HepG2 (cell line): ENCODE measurements at regions not wholly inside any gene's neighbourhood (a gene's known extent, or its start where the extent isn't known, plus 50 kb on each side); places are given as distances from the start of the nearest gene placed in this dataset.

Experiments used
- ATAC-seq: fragments of 200-7000 bp; cut with Tn5 transposase; 3 replicates; pipeline ENCODE4 v1.9.1; 2020; ENCODE audit warnings: mild to moderate bottlenecking, moderate library complexity
- BruUV-seq: library from RNA; stranded (reverse); fragments of 400-500 nt; replicated peaks from 2 replicates; lab custom pipeline; 2021; lab: Mats Ljungman, UMichigan
- CTCF ChIA-PET: fragments of 300-600 bp; formaldehyde crosslinking; extraction: SDS; loops from one replicate; lab custom pipeline; 2021; ENCODE audit warnings: low total read pairs, inconsistent platforms, low intra/inter-chr PET ratio; lab: Yijun Ruan, JAX
- POLR2A ChIA-PET: fragments of 350-600 bp; sonication (Branson Sonifier 250); formaldehyde crosslinking; loops from one replicate; lab custom pipeline; 2020; ENCODE audit warnings: antibody characterized with exemption, inconsistent platforms; lab: Yijun Ruan, JAX
- DNase-seq: peaks from one replicate; pipeline ENCODE4 v3.0.0-alpha.2; 2015; ENCODE audit warnings: low spot score
- FAIRE-seq: peaks from 3 replicates; lab custom pipeline; 2011; peaks lifted over from hg19 to GRCh38; lab: Jason Lieb, UNC
- H2AFZ ChIP-seq: one replicate; pipeline ENCODE4 v1.6.1; 2011; ENCODE audit warnings: low read length, inconsistent platforms
- H3K27ac ChIP-seq: fragments of 300-600 bp; 3 replicates; pipeline ENCODE4 v1.8.0; 2011; ENCODE audit warnings: mixed run types, mild to moderate bottlenecking, mixed read lengths, low read length, inconsistent platforms; ENCODE audit not compliant: insufficient read depth; ENCODE audit errors: extremely low read length
- H3K27me3 ChIP-seq, 2 experiments: fragments of 200-600 bp in 1 of 2; 2 replicates in 1 of 2; 3 replicates in 1 of 2; pipeline versions ENCODE4 v1.6.0 to v1.8.0; 2011; ENCODE audit warnings: low read length in 2 of 2, mild to moderate bottlenecking in 2 of 2, moderate library complexity in 2 of 2, inconsistent platforms in 1 of 2; ENCODE audit not compliant: insufficient read depth in 2 of 2, control insufficient read depth in 1 of 2
- H3K36me3 ChIP-seq, 2 experiments: fragments of 200-600 bp in 1 of 2; replicated peaks in 1 of 2; 2 replicates in 1 of 2; 3 replicates in 1 of 2; pipeline versions ENCODE4 v1.5.1 to v1.8.0; 2011; ENCODE audit warnings: low read length in 2 of 2, inconsistent platforms in 1 of 2; ENCODE audit not compliant: insufficient read depth in 2 of 2, control insufficient read depth in 1 of 2
- H3K4me1 ChIP-seq: 2 replicates; pipeline ENCODE4 v1.5.1; 2012; ENCODE audit warnings: low read length, inconsistent platforms; ENCODE audit not compliant: insufficient read depth
- H3K4me2 ChIP-seq: 2 replicates; pipeline ENCODE4 v1.6.0; 2011; ENCODE audit warnings: low read depth, low read length, inconsistent platforms
- H3K4me3 ChIP-seq, 3 experiments: fragments of 200-600 bp in 1 of 3; sonication (generic), shearing (Covaris generic) in 1 of 3; replicated peaks in 1 of 3; 2 replicates each; pipeline ENCODE4 v1.5.1; 2011 to 2016; ENCODE audit warnings: low read length in 3 of 3, inconsistent platforms in 2 of 3, low read depth in 2 of 3, mild to moderate bottlenecking in 2 of 3, control low read depth in 1 of 3, mixed read lengths in 1 of 3; ENCODE audit not compliant: insufficient read depth in 1 of 3
- H3K79me2 ChIP-seq: one replicate; pipeline ENCODE4 v1.6.1; 2011; ENCODE audit warnings: low read length, inconsistent platforms; ENCODE audit not compliant: insufficient read depth
- H3K9ac ChIP-seq: 2 replicates; pipeline ENCODE4 v1.6.0; 2011; ENCODE audit warnings: mild to moderate bottlenecking, low read depth, low read length, inconsistent platforms; ENCODE audit not compliant: insufficient read depth
- H3K9me3 ChIP-seq: 2 replicates; pipeline ENCODE4 v1.5.1; 2012; ENCODE audit warnings: mild to moderate bottlenecking, low read length
- H4K20me1 ChIP-seq: 2 replicates; pipeline ENCODE4 v1.6.0; 2011; ENCODE audit warnings: inconsistent platforms, mild to moderate bottlenecking, low read length, moderate library complexity; ENCODE audit not compliant: insufficient read depth
- KIAA2018 ChIP-seq: sonication (generic); formaldehyde crosslinking; IDR thresholded peaks from 2 replicates; pipeline ENCODE4 v1.5.0; 2020; ENCODE audit warnings: mild to moderate bottlenecking, missing genetic modification reagents, borderline replicate concordance
- MEIS1 ChIP-seq: sonication (generic); formaldehyde crosslinking; IDR thresholded peaks from 2 replicates; pipeline ENCODE4 v1.9.0; 2021; ENCODE audit warnings: mild to moderate bottlenecking, missing genetic modification reagents, moderate library complexity, borderline replicate concordance
- MXI1 ChIP-seq: IDR thresholded peaks from 3 replicates; pipeline ENCODE4 v1.6.1; 2012; ENCODE audit warnings: low read depth, low read length, inconsistent platforms, borderline replicate concordance
- NAIF1 ChIP-seq: sonication (generic); formaldehyde crosslinking; IDR thresholded peaks from 2 replicates; pipeline ENCODE4 v1.5.0; 2020; ENCODE audit warnings: mild to moderate bottlenecking, missing genetic modification reagents, borderline replicate concordance
- NCOA1 ChIP-seq: sonication (generic); formaldehyde crosslinking; IDR thresholded peaks from 2 replicates; pipeline ENCODE4 v1.9.0; 2021; ENCODE audit warnings: missing genetic modification reagents
- NCOA5 ChIP-seq: sonication (generic); formaldehyde crosslinking; IDR thresholded peaks from 2 replicates; pipeline ENCODE4 v1.4.0; 2020; ENCODE audit warnings: missing genetic modification reagents
- PHF21A ChIP-seq: sonication (generic); formaldehyde crosslinking; IDR thresholded peaks from 2 replicates; pipeline ENCODE4 v1.5.0; 2020; ENCODE audit warnings: mild to moderate bottlenecking, missing genetic modification reagents
- SP140L ChIP-seq: sonication (generic); formaldehyde crosslinking; IDR thresholded peaks from 2 replicates; pipeline ENCODE4 v1.4.0; 2020; ENCODE audit warnings: missing genetic modification reagents, borderline replicate concordance
- ZFP36L1 ChIP-seq: sonication (generic); formaldehyde crosslinking; IDR thresholded peaks from 2 replicates; pipeline ENCODE4 v1.8.0; 2022; ENCODE audit warnings: mild to moderate bottlenecking, missing genetic modification reagents, moderate library complexity
- WGBS: methylation state at CpG from one replicate; pipeline ENCODE4 v1.1.6; 2017; ENCODE audit warnings: low lambda C conversion rate; 5-methylcytosine and 5-hydroxymethylcytosine counted together
- in situ Hi-C: cut with HindIII; loops from 2 replicates; pipeline ENCODE4 v1.10.0; 2017; ENCODE audit warnings: low pct_unique_long_range_greater_than_20kb; ENCODE audit not compliant: extremely low pct_ligation_motif_present
- intact Hi-C: fragments of 100-400 bp; cut with micrococcal nuclease; formaldehyde crosslinking; loops from one replicate; pipeline ENCODE4 v1.10.0; 2022; ENCODE audit not compliant: unreplicated experiment
- TF ChIP-seq, protein P1 (sequence below): sonication (generic); formaldehyde crosslinking; IDR thresholded peaks from 2 replicates; pipeline ENCODE4 v1.4.0; 2020; ENCODE audit warnings: missing genetic modification reagents, borderline replicate concordance
- TF ChIP-seq, protein P2 (sequence below): sonication (generic); formaldehyde crosslinking; IDR thresholded peaks from 2 replicates; pipeline ENCODE4 v1.8.0; 2022; ENCODE audit warnings: mild to moderate bottlenecking, missing genetic modification reagents, borderline replicate concordance

GRCh38 chr3:76912841-76913383 lies 127.0 kb upstream of the ROBO2 start (continued):
- TF ChIP-seq PHF21A (CRISPR knock-in tag) (no peak), NCOA5 (CRISPR knock-in tag) (no peak)

DNA sequence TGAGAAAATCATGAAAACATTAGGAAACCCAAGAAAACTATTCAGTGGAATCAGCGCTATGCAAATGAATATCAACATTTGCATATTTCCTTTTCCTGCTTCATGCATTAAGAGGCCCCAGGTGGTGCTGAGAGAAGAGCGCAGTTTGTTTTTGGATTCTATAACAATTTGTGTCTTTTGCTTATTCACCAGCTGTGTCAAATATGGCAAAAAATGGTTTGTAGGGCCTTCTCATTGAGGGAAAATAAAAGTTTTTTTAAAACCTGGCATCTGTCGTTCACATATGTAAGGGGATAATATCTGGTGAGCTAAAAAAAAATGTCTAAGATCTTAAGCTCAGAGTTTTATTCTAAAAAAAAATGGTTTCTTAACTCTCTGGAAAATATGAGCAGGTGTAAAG lies 122.5 kb upstream of the ROBO2 start:
- FAIRE-seq = no peak
- no peak overlapping the region for H3K4me2 ChIP-seq
- H3K4me1 ChIP-seq = no peaks in the 10 kb centered on the region
- intact Hi-C loops = no loop called here
- 55% methylated on average over 3 of the region's 3 CpGs for WGBS
- BruUV-seq = no TSS peak
- no peaks in the 10 kb centered on the region for H3K9me3 ChIP-seq
- ChIA-PET POLR2A (no interaction called here), CTCF (no interaction called here)
- no peak for ATAC-seq
- H3K79me2 ChIP-seq = no peaks in the 10 kb centered on the region
- no peaks in the 10 kb centered on the region for H4K20me1 ChIP-seq
- no peaks in the 10 kb centered on the region for H3K36me3 ChIP-seq
- DNase-seq = no peak
- no peaks in the 10 kb centered on the region for H3K27me3 ChIP-seq
- H3K4me3 ChIP-seq = no peak overlapping the region
- H2AFZ ChIP-seq = no peak overlapping the region
- in situ Hi-C loops = no loop called here
- no peak overlapping the region for H3K9ac ChIP-seq
- no peak overlapping the region for H3K27ac ChIP-seq
- TF ChIP-seq ZFP36L1 (CRISPR knock-in tag) (no peak), NCOA1 (CRISPR knock-in tag) (no peak), MXI1 (no peak), SP140L (no peak), NAIF1 (CRISPR knock-in tag) (no peak), KIAA2018 (CRISPR knock-in tag) (no peak), MEIS1 (CRISPR knock-in tag) (no peak)
- TF ChIP-seq, protein P1, sequence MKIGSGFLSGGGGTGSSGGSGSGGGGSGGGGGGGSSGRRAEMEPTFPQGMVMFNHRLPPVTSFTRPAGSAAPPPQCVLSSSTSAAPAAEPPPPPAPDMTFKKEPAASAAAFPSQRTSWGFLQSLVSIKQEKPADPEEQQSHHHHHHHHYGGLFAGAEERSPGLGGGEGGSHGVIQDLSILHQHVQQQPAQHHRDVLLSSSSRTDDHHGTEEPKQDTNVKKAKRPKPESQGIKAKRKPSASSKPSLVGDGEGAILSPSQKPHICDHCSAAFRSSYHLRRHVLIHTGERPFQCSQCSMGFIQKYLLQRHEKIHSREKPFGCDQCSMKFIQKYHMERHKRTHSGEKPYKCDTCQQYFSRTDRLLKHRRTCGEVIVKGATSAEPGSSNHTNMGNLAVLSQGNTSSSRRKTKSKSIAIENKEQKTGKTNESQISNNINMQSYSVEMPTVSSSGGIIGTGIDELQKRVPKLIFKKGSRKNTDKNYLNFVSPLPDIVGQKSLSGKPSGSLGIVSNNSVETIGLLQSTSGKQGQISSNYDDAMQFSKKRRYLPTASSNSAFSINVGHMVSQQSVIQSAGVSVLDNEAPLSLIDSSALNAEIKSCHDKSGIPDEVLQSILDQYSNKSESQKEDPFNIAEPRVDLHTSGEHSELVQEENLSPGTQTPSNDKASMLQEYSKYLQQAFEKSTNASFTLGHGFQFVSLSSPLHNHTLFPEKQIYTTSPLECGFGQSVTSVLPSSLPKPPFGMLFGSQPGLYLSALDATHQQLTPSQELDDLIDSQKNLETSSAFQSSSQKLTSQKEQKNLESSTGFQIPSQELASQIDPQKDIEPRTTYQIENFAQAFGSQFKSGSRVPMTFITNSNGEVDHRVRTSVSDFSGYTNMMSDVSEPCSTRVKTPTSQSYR (CRISPR knock-in tag) = no peak
- TF ChIP-seq, protein P2, sequence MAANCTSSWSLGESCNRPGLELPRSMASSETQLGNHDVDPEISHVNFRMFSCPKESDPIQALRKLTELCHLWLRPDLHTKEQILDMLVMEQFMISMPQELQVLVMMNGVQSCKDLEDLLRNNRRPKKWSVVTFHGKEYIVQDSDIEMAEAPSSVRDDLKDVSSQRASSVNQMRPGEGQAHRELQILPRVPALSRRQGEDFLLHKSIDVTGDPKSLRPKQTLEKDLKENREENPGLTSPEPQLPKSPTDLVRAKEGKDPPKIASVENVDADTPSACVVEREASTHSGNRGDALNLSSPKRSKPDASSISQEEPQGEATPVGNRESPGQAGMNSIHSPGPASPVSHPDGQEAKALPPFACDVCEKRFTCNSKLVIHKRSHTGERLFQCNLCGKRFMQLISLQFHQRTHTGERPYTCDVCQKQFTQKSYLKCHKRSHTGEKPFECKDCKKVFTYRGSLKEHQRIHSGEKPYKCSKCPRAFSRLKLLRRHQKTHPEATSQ = no peak
